OCI-LY7 (cell line): ENCODE measurements at regions not wholly inside any gene's neighbourhood (a gene's known extent, or its start where the extent isn't known, plus 50 kb on each side); places are given as distances from the start of the nearest gene placed in this dataset.

Experiments used
- CTCF ChIP-seq: fragments of 200-600 bp; sonication (generic); conservative IDR thresholded peaks from 2 replicates; pipeline ENCODE4 v1.5.1; 2014; ENCODE audit warnings: mild to moderate bottlenecking, antibody characterized with exemption, low read length, moderate library complexity, mixed read lengths
- EZH2phosphoT487 ChIP-seq: fragments of 200-600 bp; sonication (generic); IDR thresholded peaks from 2 replicates; pipeline ENCODE4 v1.6.1; 2018; ENCODE audit warnings: low read depth, borderline replicate concordance, mild to moderate bottlenecking, mixed run types, antibody characterized with exemption, low read length, moderate library complexity, mixed read lengths

DNA sequence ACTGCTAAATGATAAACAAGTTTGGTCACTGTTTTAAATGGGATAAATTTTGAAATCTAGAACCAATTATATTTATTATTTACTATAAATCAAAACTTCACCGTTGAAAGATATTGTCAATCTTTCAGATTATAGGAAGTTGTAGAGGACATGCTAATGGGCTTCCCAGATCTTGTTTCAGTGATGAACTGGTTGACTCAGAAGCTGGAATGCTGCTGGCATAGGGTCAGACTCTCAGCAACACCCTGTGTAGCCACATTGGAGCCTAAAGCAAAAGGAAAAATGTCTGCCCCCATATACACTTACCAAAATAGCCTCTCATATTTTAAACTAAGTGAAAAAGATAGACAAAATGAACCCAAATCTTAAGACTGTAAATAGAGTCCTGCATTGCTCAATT lies 916.9 kb upstream of the SOX9 start:
- TF ChIP-seq CTCF: no peak
- no peak for TF ChIP-seq EZH2phosphoT487
